ENCODE measurements at regions not wholly inside any gene's neighbourhood (a gene's known extent, or its start where the extent isn't known, plus 50 kb on each side); places are given as distances from the start of the nearest gene placed in this dataset.
A peak's percentile ranks its signal among the peaks of the same experiment; 100 is the strongest.

- TF ChIP-seq EZH2 (IDR thresholded peaks at IDR 0.05; ENCODE audit: low read depth) (no peak), CTCF (conservative IDR thresholded peaks at IDR 0.05) (no peak)
- POLR2A ChIA-PET (ENCODE audit: unreplicated experiment): interaction anchor here (0.6 kb wide), 1 partner anchor 961 kb away, joined by 3 read pairs; no protein-coding TSS in a partner anchor
- Histone ChIP-seq H2AFZ (no peak overlapping the region), H4K20me1 (ENCODE audit: insufficient read depth) (no peaks in the 10 kb centered on the region), H3K9me2 (ENCODE audit: insufficient read depth) (no peaks in the 10 kb centered on the region), H3K79me2 (ENCODE audit: low read depth) (no peaks in the 10 kb centered on the region), H3K9me3 (ENCODE audit: insufficient read depth, low read depth) (peaks cover 7% of the 10 kb centered on the region), H3K27me3 (ENCODE audit: insufficient read depth, low read depth) (no peaks in the 10 kb centered on the region), H3K4me3 (no peak overlapping the region), H3K36me3 (ENCODE audit: low read depth) (no peaks in the 10 kb centered on the region), H3K4me1 (replicated peaks; ENCODE audit: insufficient read depth) (peaks cover 35% of the 10 kb centered on the region), H3F3A (ENCODE audit: insufficient read depth, low read depth) (peaks cover 33% of the 10 kb centered on the region), H3K27ac (peak overlapping the region; percentile 72), H3K4me2 (peak overlapping the region; percentile 45)
- peak; percentile 34 to 92 for DNase-seq
- intact Hi-C loops (cut with micrococcal nuclease; ENCODE audit: unreplicated experiment): loop anchor here (2.0 to 5.0 kb wide), 7 partner anchors 210 to 706 kb away; no protein-coding TSS in a partner anchor
- BruUV-seq (replicated peaks): no TSS peak
- CTCF ChIA-PET: no interaction called here
These were observed 488.5 kb upstream of the SOX9 start for GRCh38 chr17:71632328-71632727.

- Histone ChIP-seq H3F3A (ENCODE audit: insufficient read depth, low read depth) (peaks cover 33% of the 10 kb centered on the region), H3K4me1 (replicated peaks; ENCODE audit: insufficient read depth) (peaks cover 35% of the 10 kb centered on the region), H3K9me2 (ENCODE audit: insufficient read depth) (no peaks in the 10 kb centered on the region), H3K27me3 (ENCODE audit: insufficient read depth, low read depth) (no peaks in the 10 kb centered on the region), H4K20me1 (ENCODE audit: insufficient read depth) (no peaks in the 10 kb centered on the region), H3K36me3 (ENCODE audit: low read depth) (no peaks in the 10 kb centered on the region), H3K27ac (peak overlapping the region; percentile 72), H3K4me3 (no peak overlapping the region; the same call in 1 of the 2 replicates), H3K4me2 (peak overlapping the region; percentile 45), H3K79me2 (ENCODE audit: low read depth) (no peaks in the 10 kb centered on the region), H2AFZ (no peak overlapping the region), H3K9me3 (ENCODE audit: insufficient read depth, low read depth) (peaks cover 7% of the 10 kb centered on the region)
- CTCF ChIA-PET: no interaction called here
- BruUV-seq (replicated peaks): no TSS peak
- intact Hi-C loops (cut with micrococcal nuclease; ENCODE audit: unreplicated experiment): loop anchor here (1.0 to 5.0 kb wide), 8 partner anchors 160 to 705 kb away; no protein-coding TSS in a partner anchor
- no peak for TF ChIP-seq CTCF (conservative IDR thresholded peaks at IDR 0.05)
- no peak for TF ChIP-seq EZH2 (IDR thresholded peaks at IDR 0.05; ENCODE audit: low read depth)
- DNase-seq: peak; percentile 65 to 97
- POLR2A ChIA-PET (ENCODE audit: unreplicated experiment): interaction anchor here (0.6 kb wide), 1 partner anchor 487 kb away, joined by 3 read pairs; no protein-coding TSS in a partner anchor
These were observed 487.4 kb upstream of the SOX9 start for GRCh38 chr17:71633391-71633849.

- no peaks in the 10 kb centered on the region for H4K20me1 ChIP-seq (ENCODE audit: insufficient read depth)
- H3K4me1 ChIP-seq (replicated peaks; ENCODE audit: insufficient read depth): peaks cover 35% of the 10 kb centered on the region
- H3K4me2 ChIP-seq: no peak overlapping the region
- no peak overlapping the region for H2AFZ ChIP-seq
- TF ChIP-seq CTCF (conservative IDR thresholded peaks at IDR 0.05): no peak
- ChIA-PET CTCF (no interaction called here), POLR2A (ENCODE audit: unreplicated experiment) (no interaction called here)
- H3K9me3 ChIP-seq (ENCODE audit: insufficient read depth, low read depth): peaks cover 7% of the 10 kb centered on the region; the same call in 1 of the 2 replicates
- H3K27ac ChIP-seq: peak overlapping the region; percentile 72; the same call in 1 of the 2 replicates
- no peaks in the 10 kb centered on the region for H3K27me3 ChIP-seq (ENCODE audit: insufficient read depth, low read depth)
- H3K9me2 ChIP-seq (ENCODE audit: insufficient read depth): no peaks in the 10 kb centered on the region
- DNase-seq: no peak
- H3K79me2 ChIP-seq (ENCODE audit: low read depth): no peaks in the 10 kb centered on the region
- H3K36me3 ChIP-seq (ENCODE audit: low read depth): no peaks in the 10 kb centered on the region
- H3K4me3 ChIP-seq: no peak overlapping the region
- no TSS peak for BruUV-seq (replicated peaks)
- peaks cover 33% of the 10 kb centered on the region for H3F3A ChIP-seq (ENCODE audit: insufficient read depth, low read depth)
- intact Hi-C loops (cut with micrococcal nuclease; ENCODE audit: unreplicated experiment): loop anchor here (5.0 kb wide), 2 partner anchors 212 to 268 kb away; no protein-coding TSS in a partner anchor
These were observed 486.4 kb upstream of the SOX9 start for GRCh38 chr17:71634376-71634775.

Data from PC-9 (cell line).